ENCODE measurements at regions not wholly inside any gene's neighbourhood (a gene's known extent, or its start where the extent isn't known, plus 50 kb on each side); places are given as distances from the start of the nearest gene placed in this dataset.

DNA sequence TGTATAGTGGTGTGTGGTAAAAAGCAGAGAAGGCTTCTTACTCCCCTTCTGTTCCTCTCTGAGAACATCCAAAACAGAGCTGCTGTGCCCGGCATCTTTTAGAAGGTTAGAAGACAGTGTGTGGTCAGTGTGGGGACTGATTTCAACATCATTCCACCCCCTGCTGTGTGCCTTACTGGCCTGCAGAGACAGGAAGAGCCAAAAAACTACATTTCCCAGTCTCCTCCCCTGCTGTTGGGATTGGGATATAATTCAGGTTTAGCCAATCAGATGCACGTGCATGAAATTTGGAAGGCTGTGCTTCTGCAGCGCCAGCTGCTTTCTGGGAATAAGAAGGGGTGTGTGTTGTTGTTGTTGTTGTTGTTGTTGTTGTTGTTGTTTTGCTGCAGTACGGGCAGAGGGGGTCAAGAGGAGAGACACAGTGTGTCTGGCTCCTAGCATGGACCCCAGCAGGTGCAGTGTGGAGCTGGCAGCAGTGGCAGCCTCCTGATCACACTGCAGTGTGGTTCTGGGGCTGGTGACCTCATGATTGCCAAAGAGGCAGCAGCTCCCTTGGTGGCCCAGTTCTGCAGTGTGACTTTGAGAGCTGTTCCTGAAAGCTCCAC, 74.7 kb downstream of the MRPL14 start:
- in situ Hi-C loops (cut with HindIII; ENCODE audit: low pct_unique_long_range_greater_than_20kb, low sequenced_read_pairs) = no loop called here
- DNase-seq (ENCODE audit: low read depth, low spot score) = peak; percentile 70

DNA sequence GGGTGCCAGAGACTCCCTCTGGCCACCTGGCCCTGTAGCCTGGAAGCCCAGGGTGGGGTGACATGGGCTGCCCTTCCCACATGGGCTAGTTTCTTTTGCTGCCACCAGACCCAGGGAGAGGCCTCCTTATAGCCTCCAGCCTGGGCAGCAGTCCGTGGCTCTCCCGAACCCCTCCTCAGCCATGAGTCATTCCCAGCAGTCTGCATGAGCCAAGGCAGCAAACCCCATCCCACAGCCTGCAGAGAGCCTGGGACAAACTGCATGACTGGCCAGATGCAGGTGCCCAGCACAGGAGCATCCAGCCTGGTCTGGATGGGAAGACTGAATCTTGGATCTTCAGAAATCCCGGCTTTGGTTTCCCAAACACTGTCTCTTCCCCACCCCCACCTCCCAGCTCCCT, 75.7 kb downstream of the MRPL14 start:
- in situ Hi-C loops (cut with HindIII; ENCODE audit: low pct_unique_long_range_greater_than_20kb, low sequenced_read_pairs) = no loop called here

DNA sequence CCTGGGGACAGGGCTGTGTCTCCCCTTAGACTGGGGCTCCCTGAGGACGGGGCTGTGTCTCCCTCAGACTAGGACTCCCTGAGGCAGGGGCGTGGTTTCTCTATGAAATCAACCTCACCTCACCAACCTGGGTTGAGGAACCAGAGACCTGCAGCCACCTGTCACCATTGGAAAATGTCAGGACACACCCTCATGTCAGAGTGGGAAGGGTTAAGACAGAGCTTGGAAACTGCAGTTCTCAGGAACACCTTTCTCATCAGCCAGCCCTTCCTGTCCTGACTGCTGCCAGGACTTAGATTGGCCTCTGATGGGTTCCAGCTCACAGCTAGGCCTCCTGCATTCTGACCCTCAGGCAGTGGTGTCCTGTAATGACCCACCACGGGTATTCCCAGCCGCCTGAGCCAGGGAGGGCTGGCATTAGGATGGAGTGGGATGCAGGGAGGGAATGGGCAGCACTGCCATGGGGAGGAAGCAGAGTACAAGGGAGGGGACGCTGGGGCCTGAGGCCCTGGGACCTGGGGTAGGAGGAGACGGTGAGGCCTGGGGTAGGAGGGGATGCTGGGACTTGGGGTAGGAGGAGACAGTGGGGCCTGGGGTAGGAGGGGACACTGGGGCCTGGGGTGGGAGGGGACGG, 76.3 kb downstream of the MRPL14 start:
- DNase-seq (ENCODE audit: low read depth, low spot score) = no peak
- in situ Hi-C loops (cut with HindIII; ENCODE audit: low pct_unique_long_range_greater_than_20kb, low sequenced_read_pairs) = no loop called here

More for the DNA sequence above, 75.7 kb downstream of the MRPL14 start:
- DNase-seq (ENCODE audit: low read depth, low spot score) = no peak

DNA sequence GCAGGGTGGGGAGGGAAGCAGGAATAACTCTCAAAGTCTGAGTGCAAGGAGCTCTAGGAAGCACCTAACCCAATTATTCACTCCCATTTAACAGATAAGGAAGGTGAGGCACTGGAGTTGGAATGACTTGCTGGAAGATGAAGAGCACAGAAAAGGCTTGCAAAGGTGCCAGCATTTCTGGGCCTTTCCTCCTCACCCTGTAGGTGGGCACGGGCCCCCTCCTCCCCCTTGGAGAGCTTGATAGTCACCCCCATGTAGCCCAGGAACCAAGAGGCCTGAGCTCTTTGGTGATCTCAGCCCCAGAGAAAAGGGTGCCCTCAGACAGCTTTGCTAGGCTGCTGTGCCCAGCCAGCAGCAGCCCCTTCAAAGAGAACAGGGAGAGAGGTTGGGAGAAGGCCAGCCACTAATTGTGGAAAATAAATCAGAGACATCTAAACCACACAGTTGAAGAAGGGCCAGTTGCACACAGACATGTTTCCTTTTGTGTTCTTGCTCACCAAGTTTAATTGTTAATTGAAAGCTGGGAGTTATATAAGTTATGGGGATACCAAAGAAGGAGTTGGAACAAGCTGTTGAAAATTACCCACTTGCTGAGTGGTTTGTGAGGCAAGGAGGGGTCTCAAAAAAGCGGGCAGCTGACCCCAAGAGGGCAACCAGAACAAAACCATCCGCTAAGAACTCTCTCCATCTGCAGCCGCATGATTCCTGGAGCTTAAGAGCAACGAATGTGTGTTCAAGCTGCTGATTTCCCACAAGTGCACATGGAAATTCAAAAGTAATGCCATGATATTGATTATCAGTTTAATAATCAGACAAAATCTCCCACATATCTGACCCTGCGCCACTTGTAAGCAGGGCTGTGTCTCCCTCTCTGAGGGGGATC, 77.0 kb downstream of the MRPL14 start:
- no peak for DNase-seq (ENCODE audit: low read depth, low spot score)

DNA sequence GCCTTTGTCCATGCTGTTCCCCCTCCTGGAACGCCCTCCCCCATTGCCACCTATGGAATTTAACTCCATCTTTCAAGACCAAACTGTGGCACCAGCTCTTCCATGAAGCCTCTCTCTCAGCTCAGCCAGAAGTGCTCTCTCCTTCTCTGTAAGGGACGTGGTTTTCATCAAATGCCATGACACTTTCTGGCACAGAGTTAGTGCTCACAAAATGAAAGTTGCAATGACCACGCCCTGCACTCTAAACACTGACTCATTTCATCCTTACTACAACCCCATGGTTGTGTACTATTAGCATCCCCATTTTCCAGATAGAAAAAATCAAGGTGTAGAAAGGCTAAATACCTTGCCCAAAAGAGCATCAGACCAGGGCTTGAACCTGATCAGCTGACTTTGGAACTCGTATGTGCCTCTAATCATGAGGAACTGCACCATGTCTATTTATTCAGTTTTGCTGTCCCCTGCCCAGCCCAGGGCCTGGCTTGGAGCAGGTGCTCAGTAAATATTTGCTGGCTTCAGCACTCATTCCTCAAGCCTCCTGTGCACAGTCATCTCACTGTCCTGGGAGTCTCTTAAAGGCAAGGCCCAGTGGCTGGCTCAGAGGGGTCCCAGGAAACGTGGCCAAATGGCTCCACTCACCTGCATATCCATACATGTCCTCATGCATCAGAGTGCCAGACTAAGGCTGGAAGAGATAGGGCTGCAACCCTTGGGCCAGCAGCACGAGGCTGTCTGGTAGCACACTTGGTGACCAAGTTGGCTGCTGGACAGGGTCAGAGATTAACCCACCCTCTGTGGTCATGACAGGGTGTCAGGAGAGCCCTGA, 77.9 kb downstream of the MRPL14 start:
- in situ Hi-C loops (cut with HindIII; ENCODE audit: low pct_unique_long_range_greater_than_20kb, low sequenced_read_pairs) = no loop called here
- no peak for DNase-seq (ENCODE audit: low read depth, low spot score)

More for the DNA sequence above, 77.0 kb downstream of the MRPL14 start:
- in situ Hi-C loops (cut with HindIII; ENCODE audit: low pct_unique_long_range_greater_than_20kb, low sequenced_read_pairs) = no loop called here

DNA sequence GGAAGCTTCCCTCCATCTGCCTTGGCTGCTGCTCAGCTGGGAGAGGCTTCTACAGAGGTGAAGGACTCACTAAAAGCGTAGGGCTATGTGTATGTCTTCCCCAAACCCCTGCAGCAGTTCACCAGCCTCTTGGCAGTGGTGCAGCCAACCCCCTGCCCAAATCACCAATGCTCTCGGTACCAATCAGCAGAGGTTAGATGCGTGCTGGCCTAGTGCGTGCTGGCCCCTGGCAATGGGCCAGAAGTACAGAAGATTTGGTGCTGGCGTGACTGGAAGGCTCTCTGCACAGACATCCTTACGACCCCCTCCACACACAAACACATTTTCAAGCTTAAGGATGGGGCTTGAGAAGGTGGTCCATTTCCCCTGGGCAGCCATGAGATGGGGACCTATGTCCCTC, 79.0 kb downstream of the MRPL14 start:
- in situ Hi-C loops (cut with HindIII; ENCODE audit: low pct_unique_long_range_greater_than_20kb, low sequenced_read_pairs) = no loop called here
- DNase-seq (ENCODE audit: low read depth, low spot score) = no peak

DNA sequence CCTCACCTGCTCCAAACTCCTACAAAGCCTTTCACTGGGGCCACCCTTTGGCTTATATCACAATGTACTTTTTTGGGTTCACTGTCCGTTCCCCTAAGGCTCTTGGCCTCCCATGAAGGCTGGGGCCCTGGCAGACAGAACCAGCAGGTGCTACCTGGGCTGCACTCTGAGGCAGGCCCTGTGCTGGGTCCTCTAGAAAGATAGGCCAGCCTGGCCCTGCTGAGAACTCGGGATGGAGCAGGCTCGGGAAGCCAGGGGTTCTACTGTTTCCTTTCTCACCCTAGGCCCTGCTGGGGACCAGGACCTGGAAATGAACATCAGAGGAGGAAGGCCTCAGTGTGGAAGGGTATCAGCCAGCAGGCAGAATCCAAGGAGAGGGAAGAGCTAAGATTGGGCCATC, 79.5 kb downstream of the MRPL14 start:
- in situ Hi-C loops (cut with HindIII; ENCODE audit: low pct_unique_long_range_greater_than_20kb, low sequenced_read_pairs) = no loop called here
- no peak for DNase-seq (ENCODE audit: low read depth, low spot score)

DNA sequence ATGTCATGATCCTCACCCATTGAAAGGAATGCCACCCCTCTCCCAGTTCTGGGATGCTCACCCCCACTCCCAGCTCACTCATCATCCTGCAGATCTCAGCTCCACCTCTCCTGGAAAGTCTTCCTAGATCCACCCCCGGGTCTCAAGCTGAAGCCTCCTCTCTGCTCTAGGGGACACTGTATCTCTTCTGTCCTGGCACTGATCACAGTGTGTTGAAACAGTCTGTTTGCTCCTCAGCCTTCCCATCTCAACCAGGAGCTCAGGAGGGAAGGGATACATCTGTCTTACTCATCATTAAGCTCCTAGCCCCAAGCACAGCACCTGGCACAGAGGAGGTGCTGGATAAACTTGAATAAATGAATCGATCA, 80.1 kb downstream of the MRPL14 start:
- in situ Hi-C loops (cut with HindIII; ENCODE audit: low pct_unique_long_range_greater_than_20kb, low sequenced_read_pairs) = no loop called here
- DNase-seq (ENCODE audit: low read depth, low spot score) = no peak

DNA sequence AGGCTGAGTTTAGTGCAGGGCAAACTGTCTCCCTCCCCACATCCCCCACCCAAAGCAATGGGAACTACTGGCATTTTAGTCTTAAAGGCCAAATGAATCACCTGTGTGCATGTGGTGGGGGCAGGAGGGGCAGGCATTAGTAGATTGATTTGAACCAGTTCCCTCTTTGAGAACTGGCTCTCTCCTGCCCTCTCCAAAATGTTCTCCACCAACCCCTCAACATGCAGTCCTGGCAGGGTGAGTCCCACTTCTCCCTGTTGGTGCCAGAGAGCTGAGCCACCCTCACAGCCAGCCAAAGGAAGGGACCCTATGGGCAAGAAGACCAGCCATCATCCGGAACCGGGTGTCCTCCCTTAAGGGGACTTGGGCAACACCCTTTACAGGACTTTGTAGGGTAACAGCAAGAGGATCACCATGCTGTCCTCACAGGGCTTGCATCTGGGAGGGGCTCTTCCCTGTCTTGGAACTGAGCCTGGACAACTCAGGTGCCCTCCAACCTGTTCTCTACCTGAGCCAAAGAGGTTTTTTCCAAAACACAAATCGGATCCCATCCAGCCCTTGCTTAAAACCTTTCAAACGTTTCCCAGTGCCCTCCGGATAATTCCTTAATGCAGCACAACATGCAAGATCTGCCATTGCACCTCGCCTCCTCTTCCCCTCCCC, 80.6 kb downstream of the MRPL14 start:
- in situ Hi-C loops (cut with HindIII; ENCODE audit: low pct_unique_long_range_greater_than_20kb, low sequenced_read_pairs) = no loop called here

DNA sequence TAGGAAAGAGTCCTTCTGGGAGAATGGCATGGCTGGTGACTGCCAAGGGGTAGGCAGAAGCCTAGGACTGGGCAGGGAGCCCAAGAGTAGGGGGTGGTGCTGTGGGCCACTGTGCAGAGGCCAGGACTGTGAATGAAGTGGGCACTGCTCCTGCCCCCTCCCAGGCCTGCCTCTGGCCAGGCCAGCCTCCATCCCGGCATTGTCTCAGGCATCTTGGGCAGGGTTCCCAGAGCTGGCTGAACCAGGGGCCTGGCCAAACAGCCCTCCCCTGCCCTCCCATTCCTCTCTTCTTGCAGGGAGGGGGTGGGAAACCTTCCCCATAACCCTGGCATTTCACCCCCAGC, 81.6 kb downstream of the MRPL14 start:
- DNase-seq (ENCODE audit: low read depth, low spot score) = no peak
- in situ Hi-C loops (cut with HindIII; ENCODE audit: low pct_unique_long_range_greater_than_20kb, low sequenced_read_pairs) = no loop called here

More for the DNA sequence above, 80.6 kb downstream of the MRPL14 start:
- DNase-seq (ENCODE audit: low read depth, low spot score) = no peak

DNA sequence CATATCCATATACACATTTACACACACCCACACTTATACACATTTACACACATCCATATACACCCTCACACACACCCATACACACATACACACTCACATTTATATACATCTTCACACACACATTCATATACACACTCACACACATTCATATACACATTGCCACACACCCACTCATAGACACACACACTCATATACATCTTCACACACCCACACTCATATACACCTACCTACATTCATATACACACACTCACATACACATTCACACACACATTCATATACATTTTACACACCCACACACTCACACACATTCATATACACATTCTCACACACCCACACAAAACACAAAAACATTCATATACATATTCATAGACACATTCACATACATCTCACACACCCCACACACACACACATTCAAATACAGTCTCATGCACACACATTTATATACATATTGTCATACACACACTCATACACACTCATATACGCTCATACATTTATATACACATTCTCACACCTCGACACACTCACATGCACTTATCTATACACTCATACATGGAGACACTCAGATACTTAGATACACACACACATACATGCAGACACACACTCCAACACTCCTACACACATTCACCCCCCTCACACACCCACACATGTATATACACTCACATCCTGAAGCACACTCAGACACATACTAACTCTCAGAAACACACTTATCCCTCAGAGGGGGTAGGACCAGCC, 82.1 kb downstream of the MRPL14 start:
- in situ Hi-C loops (cut with HindIII; ENCODE audit: low pct_unique_long_range_greater_than_20kb, low sequenced_read_pairs) = no loop called here
- DNase-seq (ENCODE audit: low read depth, low spot score) = no peak

DNA sequence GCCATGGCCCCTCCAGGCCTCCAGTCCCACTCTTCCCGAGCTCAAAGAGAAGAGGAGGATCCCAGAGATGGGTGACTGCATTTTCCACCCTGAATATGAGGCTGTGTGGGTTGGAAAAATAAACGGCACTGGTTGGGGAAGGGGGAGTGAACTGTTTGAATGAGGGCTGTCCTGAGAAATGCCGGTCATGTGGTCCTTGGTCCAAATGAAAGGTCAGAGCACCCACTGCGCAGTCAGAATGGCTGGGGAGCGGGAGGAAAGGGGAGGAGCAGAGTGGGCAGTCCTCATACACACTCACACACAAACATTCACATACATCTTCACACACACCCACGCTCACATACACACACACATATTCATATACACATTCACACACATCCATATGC, 83.1 kb downstream of the MRPL14 start:
- in situ Hi-C loops (cut with HindIII; ENCODE audit: low pct_unique_long_range_greater_than_20kb, low sequenced_read_pairs) = no loop called here
- DNase-seq (ENCODE audit: low read depth, low spot score) = peak; percentile 72

DNA sequence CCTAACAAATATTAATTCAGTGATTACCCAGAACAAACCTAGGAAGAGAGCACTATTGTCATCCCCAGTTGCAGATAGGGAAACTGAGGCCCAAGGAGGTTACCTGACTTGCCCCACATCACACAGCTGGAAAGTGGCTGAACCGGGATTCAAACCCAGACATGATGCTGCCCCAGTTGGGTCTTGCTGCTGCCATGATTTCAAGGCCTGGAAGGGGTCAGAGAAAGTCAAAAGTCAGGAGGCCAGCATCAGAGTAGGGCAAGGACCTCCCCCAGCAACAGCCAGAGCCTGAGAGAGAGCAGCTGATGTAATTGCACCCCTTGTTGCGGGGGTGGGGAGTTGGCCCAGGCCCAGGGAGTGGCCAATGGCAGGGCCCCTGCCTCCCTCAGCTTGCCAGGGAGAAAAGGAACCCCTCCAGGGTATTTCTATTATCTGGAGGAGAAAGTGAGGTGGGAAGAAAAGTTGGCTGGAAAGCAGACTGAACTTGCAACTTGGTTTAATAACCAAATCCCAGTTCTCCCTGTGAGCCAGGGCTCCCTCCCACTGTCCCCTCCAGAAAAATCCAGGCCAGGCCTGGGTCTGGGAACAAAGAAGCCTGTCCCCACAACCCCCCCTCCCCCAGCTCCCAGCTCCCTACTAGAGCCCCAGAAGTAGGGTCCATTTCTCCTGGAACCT, 83.6 kb downstream of the MRPL14 start:
- in situ Hi-C loops (cut with HindIII; ENCODE audit: low pct_unique_long_range_greater_than_20kb, low sequenced_read_pairs) = no loop called here
- DNase-seq (ENCODE audit: low read depth, low spot score) = peak; percentile 48

DNA sequence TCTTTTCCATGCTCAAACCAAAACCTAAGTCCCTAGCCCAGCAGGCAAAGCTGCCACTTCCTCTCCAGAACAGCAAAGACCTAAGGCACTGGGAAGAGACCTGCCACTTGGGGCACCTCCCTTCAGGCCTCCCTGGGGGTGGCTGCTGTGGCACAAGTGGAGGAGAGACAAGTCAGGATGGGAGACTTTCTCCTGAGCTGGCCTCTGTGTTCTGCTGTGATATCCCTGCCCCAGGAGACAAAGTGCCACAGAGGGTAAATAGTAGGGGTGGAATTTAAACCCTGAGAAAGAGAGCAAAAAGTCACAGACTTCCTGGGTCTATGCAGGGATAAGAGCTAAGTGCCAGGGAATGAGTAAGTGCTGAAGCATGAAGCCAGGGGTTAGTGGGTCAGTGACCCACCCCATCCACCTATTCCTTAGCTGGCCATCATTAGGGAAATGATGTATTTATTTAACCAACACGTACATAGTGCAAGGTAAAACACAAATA, 84.2 kb downstream of the MRPL14 start:
- in situ Hi-C loops (cut with HindIII; ENCODE audit: low pct_unique_long_range_greater_than_20kb, low sequenced_read_pairs) = no loop called here
- no peak for DNase-seq (ENCODE audit: low read depth, low spot score)

DNA sequence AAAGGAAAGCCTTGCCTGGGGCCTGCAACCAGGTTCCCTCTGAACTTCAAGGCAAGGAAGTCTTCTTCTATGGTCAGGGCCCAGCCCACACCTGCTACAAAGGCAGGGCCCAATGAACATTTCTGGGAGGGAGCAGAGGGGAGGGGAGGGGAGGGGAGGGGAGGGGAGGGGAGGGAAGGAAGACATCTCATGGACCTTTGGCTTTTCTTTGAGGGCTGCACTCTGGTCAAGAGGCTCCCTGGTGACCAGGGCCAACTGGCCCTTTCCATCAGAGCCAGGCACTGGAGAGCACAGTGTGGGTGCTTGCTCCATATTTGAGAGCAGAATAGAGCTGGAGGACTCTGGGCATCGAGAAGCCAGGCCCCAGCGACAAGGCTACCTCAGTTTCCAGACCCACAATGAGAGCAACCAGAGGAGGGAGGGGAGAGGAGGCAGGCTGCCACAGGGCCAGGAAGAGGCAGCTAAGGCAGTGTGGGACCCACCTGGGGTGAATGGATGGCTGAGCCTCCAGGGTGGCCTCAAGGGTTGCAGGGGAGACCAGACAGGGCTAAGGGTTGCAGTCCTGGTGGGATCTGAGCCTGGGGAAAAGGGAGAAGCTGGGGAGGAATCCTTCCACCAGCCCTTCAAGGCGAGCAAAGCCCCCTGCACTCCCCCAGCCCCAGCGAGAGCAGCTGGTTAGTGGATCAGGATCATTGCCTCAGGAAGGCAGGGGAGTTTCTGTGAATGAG, 84.8 kb downstream of the MRPL14 start:
- no peak for DNase-seq (ENCODE audit: low read depth, low spot score)
- in situ Hi-C loops (cut with HindIII; ENCODE audit: low pct_unique_long_range_greater_than_20kb, low sequenced_read_pairs) = no loop called here

Measured in SK-MEL-5 (cell line).